ENCODE measurements at regions not wholly inside any gene's neighbourhood (a gene's known extent, or its start where the extent isn't known, plus 50 kb on each side); places are given as distances from the start of the nearest gene placed in this dataset.

DNA sequence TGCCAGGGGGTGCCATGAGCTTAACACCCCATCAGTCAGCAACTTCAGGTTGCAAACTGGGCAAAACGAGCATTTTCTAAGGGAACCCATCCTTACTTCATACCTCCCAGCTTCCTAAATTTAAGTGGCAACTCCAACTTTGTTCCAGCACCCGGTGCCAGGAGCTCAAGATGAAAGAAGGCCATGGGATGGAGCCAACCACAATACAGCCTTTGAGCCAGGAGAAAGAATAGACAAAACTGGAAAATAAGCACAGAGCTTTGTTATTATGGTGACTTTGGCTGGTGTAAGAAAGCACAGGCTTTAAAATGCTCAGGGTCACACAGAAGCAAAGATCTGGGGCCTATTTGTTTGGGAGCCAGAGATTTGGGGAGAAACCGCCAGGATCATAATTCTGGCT is 388.7 kb upstream of the MGMT start (continued):
- TF ChIP-seq SMAD1 (IDR thresholded peaks at IDR 0.05; ENCODE audit: low read depth, low read length, partially characterized antibody) (no peak), DDX20 (tag; IDR thresholded peaks at IDR 0.05; ENCODE audit: low read depth) (no peak), FOSL1 (tag; conservative IDR thresholded peaks at IDR 0.05) (no peak)

DNA sequence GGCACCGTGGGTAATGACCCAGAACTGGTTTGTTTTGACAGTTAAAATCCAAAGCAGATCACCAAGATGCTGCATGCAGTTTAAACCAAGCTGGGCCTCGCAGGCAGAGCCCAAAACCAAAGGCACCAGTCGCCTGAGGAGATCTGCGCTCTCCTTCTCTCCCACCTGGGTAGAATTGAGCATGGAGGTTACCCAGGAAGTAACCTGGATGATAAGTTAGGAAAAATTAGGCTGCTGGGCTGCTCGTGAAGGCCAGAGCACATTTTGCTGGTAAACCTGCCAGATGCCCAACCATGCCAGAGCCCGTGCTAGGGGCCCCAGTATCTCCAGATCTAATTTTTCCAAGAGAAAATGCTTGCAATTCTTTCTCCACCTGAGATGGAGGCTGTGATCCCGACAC is 388.3 kb upstream of the MGMT start:
- in situ Hi-C loops (cut with MboI) (no loop called here), intact Hi-C loops (cut with micrococcal nuclease) (no loop called here)
- Histone ChIP-seq H3K79me2 (ENCODE audit: control insufficient read depth, insufficient read depth, low read length) (no peaks in the 10 kb centered on the region), H3K9ac (ENCODE audit: insufficient read depth in 1 of 2, low read depth in 2 of 2, low read length in 2 of 2) (no peak overlapping the region), H3K4me1 (replicated peaks in 1 of 2; ENCODE audit: control insufficient read depth in 2 of 2, insufficient read depth in 2 of 2, low read length in 2 of 2) (no peaks in the 10 kb centered on the region), H3K9me1 (ENCODE audit: control insufficient read depth, insufficient read depth, low read length) (no peaks in the 10 kb centered on the region), H3K9me3 (replicated peaks; ENCODE audit: control insufficient read depth, insufficient read depth, low read depth, low read length) (no peaks in the 10 kb centered on the region), H2AFZ (ENCODE audit: low read depth, low read length) (no peak overlapping the region), H3K27ac (ENCODE audit: extremely low read depth, low read depth, low read length) (no peak overlapping the region), H3K27me3 (ENCODE audit: control insufficient read depth in 2 of 2, insufficient read depth in 2 of 2, low read length in 2 of 2) (no peaks in the 10 kb centered on the region), H4K20me1 (replicated peaks; ENCODE audit: control insufficient read depth, insufficient read depth, low read length) (no peaks in the 10 kb centered on the region), H3K36me3 (ENCODE audit: control insufficient read depth, insufficient read depth, low read length) (no peaks in the 10 kb centered on the region), H3K4me3 (no peak overlapping the region), H3K4me2 (ENCODE audit: insufficient read depth, low read length) (no peak overlapping the region)
- FAIRE-seq = no peak
- ChIA-PET POLR2A (no interaction called here), CTCF (ENCODE audit: low intra/inter-chr PET ratio) (no interaction called here)
- no peak for DNase-seq (ENCODE audit: extremely low read depth in 1 of 4, low spot score in 3 of 4)
- ATAC-seq = no peak
- no TSS peak for BruUV-seq (replicated peaks)
- TF ChIP-seq ZNF707 (CRISPR knock-in tag; conservative IDR thresholded peaks at IDR 0.05) (no peak), TEAD4 (IDR thresholded peaks at IDR 0.05; ENCODE audit: low read length) (no peak), TEAD4 (CRISPR knock-in tag; IDR thresholded peaks at IDR 0.05; ENCODE audit: borderline replicate concordance) (no peak), TCF7 (IDR thresholded peaks at IDR 0.05; ENCODE audit: borderline replicate concordance) (no peak), HNRNPUL1 (IDR thresholded peaks at IDR 0.05; ENCODE audit: low read length) (no peak), ZNF143 (CRISPR knock-in tag; IDR thresholded peaks at IDR 0.05) (no peak), ZNF354B (CRISPR knock-in tag; IDR thresholded peaks at IDR 0.05) (no peak), TCFL5 (CRISPR knock-in tag; conservative IDR thresholded peaks at IDR 0.05) (no peak), NFIX (CRISPR knock-in tag; IDR thresholded peaks at IDR 0.05; ENCODE audit: low read depth) (no peak), NCOR1 (IDR thresholded peaks at IDR 0.05) (no peak), CHD2 (IDR thresholded peaks at IDR 0.05; ENCODE audit: low read depth, low read length) (no peak), ZNF79 (CRISPR knock-in tag; IDR thresholded peaks at IDR 0.05; ENCODE audit: low read depth) (no peak), CSDE1 (IDR thresholded peaks at IDR 0.05) (no peak), STAG1 (CRISPR knock-in tag; IDR thresholded peaks at IDR 0.05; ENCODE audit: borderline replicate concordance) (no peak)
- WGBS (ENCODE audit: insufficient coverage, low coverage, missing lambda C conversion rate) = 0% methylated on average over 5 of the region's 7 CpGs

All from K562 (cell line).